HG03159 (cell line): ENCODE measurements at regions not wholly inside any gene's neighbourhood (a gene's known extent, or its start where the extent isn't known, plus 50 kb on each side); places are given as distances from the start of the nearest gene placed in this dataset.

Experiments used
- ATAC-seq: cut with Tn5 transposase; IDR thresholded peaks from one replicate; pipeline ENCODE4 v1.9.1; 2021; ENCODE audit warnings: mild to moderate bottlenecking, moderate library complexity; ENCODE audit not compliant: unreplicated experiment

DNA sequence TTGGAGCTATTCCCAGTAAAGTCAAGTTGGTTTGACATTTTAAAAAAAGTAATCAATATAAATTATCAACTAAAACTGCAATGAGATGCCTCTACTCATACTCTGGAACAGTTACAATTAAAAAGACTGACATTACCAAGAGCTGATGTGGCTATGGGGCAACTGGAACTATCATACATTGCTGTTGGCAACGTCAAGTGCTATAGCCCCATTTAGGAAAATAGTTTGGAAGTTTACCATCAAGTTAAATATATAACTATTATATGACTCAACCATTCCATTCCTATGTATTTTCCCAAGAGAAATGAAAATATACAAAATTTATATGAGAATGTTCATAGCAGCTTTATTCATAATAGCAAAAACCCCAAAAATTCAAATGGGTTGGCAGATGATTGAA lies 111.4 kb upstream of the HDGFL1 start:
- no peak for ATAC-seq

- ATAC-seq = no peak
Measured at GRCh38 chr6:22466665-22467245, 102.6 kb upstream of the HDGFL1 start.

DNA sequence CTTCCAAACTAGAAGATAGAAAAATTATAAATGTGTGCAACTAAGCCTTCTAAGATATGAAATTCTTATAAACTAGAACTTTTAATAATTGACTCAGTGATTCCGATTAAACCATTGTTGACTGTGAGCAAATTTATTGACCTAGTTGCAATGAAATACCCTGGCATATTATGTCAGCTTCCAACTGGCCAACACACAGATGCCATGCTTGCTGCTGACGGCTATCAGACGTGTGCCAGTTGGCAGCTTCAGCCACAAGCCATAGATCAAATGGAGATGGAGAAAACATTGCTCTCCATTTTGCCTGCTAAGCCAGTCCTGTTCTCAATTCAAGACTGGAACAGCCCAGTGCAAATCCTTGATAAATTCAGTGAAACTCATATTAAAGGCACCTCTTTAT lies 101.7 kb upstream of the HDGFL1 start:
- no peak for ATAC-seq

- ATAC-seq = no peak
Measured at GRCh38 chr6:22468256-22468965, 101.0 kb upstream of the HDGFL1 start.

DNA sequence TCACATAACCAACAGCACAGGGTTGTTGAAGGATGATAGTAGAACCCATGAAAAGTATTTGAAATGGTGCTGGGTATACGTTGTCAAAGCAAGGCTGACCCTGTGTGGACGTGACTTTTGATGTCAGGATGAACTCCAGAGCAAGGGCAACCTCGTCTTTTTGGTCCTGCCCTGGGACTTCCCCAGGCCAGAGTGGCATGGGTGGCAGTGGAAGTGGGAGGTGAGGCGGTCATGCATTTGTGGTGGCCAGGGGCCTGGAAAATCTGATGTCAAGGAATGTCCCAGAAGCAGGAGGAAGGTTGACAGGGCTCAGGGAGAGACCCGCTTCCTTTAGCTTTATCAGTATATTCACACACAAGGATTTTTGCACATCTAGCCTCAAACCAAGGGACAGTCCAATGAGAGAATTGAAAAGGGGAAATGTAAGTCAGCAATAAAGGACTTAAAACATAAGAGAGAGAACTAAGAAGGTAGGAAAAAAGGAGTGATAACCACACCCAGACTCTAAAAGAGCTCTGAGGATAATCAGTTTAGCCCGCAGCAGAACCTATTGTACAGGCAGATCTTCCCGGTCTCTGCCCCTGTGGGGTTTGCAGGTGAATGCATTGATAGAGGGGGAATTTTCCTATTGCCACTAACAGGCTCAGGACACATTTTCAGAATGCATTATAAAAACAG lies 98.8 kb upstream of the HDGFL1 start:
- ATAC-seq = no peak

DNA sequence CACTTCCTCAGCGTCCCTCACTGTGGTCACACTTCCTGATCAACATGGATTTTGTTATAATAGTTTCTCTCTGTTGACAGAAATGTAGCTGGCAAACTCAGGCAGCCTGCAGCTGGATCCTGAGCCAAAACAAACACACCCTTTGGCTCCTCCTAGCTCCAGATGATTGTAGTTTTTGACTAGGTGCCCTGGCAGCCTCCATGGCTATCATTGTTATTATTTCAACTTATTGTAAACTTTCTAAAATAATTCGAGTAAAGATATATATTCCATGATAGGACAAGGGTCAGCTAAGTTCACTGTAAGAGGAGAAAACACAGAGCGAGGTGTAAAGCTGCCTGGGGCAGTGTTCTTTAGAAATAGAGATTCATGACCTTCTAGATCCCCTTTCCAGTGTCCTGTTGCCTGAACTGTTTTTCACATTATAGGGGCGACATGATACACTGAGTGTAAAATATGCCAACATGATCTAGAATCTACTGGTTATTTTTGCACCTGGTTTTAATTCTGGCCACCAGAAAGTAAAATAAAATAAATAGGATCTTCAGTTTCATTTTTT lies 98.2 kb upstream of the HDGFL1 start:
- no peak for ATAC-seq

DNA sequence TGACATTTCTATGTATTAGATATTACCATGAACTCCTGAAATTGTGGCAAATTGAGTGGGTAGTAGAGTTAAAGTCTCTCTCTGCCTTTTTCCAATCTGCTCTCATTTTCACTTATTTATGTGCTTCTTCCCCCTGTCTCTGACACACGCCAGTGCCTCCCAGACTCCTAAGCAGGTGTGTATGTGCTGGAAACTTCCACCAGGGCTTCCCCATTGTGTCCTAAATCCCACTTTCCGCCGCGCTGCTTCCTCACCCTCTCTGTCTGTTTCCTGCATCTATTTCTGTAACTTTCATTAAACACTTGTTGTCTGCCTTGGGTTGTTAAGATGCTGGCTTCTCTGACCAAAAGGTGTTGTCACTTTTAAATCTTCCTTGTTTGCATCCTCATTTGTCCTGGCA lies 97.6 kb upstream of the HDGFL1 start:
- no peak for ATAC-seq

- no peak for ATAC-seq
Measured at GRCh38 chr6:22473991-22474682, 95.2 kb upstream of the HDGFL1 start.

DNA sequence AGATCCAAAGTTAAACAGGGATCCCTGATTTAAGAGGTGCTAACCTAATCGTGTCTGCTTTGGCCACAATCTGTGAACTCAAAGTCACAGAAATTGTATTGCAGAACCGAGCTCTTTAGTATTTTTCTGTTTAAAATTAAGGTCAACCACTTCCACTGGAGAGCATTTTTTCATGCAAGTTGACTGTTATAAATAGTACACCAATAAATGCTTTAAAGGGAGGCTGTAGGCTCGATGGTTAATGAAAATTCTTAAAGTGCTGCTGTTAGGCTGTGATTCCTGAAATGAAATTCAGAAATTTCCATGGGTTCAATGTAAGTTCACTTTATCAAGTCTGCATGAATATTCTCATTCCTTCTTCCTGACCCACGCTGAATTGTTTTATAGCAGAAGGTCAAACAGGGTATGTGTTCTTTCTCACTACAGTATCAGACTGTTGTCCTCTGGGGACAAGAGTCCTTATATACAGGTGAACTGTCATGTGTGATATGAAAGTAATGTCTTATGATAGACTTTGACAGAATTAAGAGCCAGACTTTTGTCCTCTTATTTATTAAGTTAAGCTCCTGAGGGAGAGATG lies 92.5 kb upstream of the HDGFL1 start:
- ATAC-seq = no peak

- no peak for ATAC-seq
Measured at GRCh38 chr6:22497276-22497675, 72.1 kb upstream of the HDGFL1 start.

GRCh38 chr6:22499815-22500214 lies 69.6 kb upstream of the HDGFL1 start:
- ATAC-seq = no peak

GRCh38 chr6:22506496-22506895 lies 62.9 kb upstream of the HDGFL1 start:
- ATAC-seq = no peak

- no peak for ATAC-seq
Measured at GRCh38 chr6:22512686-22513427, 56.5 kb upstream of the HDGFL1 start.

- ATAC-seq = no peak
Measured at GRCh38 chr6:22513667-22514066, 55.7 kb upstream of the HDGFL1 start.

DNA sequence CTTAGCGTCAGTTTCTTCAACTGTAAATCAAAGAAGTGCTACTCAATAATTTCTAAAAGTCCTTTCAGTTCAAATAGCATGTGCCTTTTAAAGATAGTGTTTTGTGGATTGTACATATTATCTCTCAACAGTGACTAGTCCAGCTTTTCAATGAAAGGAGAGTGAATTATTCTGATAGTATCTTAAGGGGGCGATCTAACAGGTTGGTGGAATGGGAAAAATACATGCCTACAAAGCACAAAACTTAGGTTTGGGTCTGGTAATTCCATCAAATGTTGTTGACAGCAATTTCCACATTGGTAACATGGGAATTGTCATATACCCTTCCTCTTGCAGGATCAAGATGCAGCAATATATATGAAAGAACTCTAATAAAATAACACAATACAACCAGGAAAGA lies 50.1 kb upstream of the HDGFL1 start:
- no peak for ATAC-seq
